Muscle layer of colon (tissue), 2 donors: ENCODE measurements at regions not wholly inside any gene's neighbourhood (a gene's known extent, or its start where the extent isn't known, plus 50 kb on each side); places are given as distances from the start of the nearest gene placed in this dataset.

Source experiments
- H3K27ac ChIP-seq: one replicate; pipeline ENCODE4 v1.7.0; 2013; ENCODE audit warnings: low read depth, mild to moderate bottlenecking, low read length, moderate library complexity
- H3K27me3 ChIP-seq, 2 donors: one replicate each; pipeline ENCODE4 v1.7.0; 2013; ENCODE audit warnings: low read length in 2 of 2, mild to moderate bottlenecking in 2 of 2; ENCODE audit not compliant: insufficient read depth in 2 of 2, control insufficient read depth in 1 of 2
- H3K36me3 ChIP-seq: one replicate; pipeline ENCODE4 v1.7.0; 2013; ENCODE audit warnings: mild to moderate bottlenecking, low read length; ENCODE audit not compliant: insufficient read depth
- H3K4me1 ChIP-seq: one replicate; pipeline ENCODE4 v1.7.0; 2013; ENCODE audit warnings: mild to moderate bottlenecking, low read length; ENCODE audit not compliant: insufficient read depth
- H3K4me3 ChIP-seq, 2 donors: one replicate each; pipeline ENCODE4 v1.7.0; 2013; ENCODE audit warnings: low read length in 2 of 2, low read depth in 1 of 2, mild to moderate bottlenecking in 1 of 2, moderate library complexity in 1 of 2
- H3K9ac ChIP-seq: one replicate; pipeline ENCODE4 v1.7.0; 2013; ENCODE audit warnings: low read length
- H3K9me3 ChIP-seq: one replicate; pipeline ENCODE4 v1.7.0; 2013; ENCODE audit warnings: mild to moderate bottlenecking, low read length
- donor health status: abdominal sarcoma.
- donor health status: Adenocarcinoma of cecum.

DNA sequence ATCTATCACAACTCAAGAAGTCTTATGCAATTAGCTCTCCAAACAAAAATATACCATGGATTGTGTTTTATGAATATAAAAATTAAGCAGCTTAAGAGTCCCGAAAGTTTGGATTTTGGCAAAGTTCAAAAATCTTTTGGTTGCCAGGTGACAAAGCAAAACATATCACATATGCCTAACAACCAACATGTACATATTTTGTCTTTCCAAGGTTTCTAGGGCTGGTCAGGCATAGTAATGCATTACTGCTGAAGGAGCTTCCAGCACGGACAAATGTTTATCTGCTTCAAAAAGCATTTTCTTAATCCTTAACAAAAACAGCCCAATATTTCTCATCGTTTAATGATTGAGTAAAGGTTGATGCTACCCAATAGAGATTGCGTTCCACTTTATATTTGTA lies 1327.1 kb upstream of the ZEB2 start:
- H3K9me3 ChIP-seq, result no peaks in the 10 kb centered on the region
- no peaks in the 10 kb centered on the region for H3K36me3 ChIP-seq
- no peaks in the 10 kb centered on the region for H3K27me3 ChIP-seq
- no peak overlapping the region for H3K4me3 ChIP-seq
- H3K9ac ChIP-seq, result no peak overlapping the region
- H3K27ac ChIP-seq, result no peak overlapping the region
- H3K4me1 ChIP-seq, result no peaks in the 10 kb centered on the region

DNA sequence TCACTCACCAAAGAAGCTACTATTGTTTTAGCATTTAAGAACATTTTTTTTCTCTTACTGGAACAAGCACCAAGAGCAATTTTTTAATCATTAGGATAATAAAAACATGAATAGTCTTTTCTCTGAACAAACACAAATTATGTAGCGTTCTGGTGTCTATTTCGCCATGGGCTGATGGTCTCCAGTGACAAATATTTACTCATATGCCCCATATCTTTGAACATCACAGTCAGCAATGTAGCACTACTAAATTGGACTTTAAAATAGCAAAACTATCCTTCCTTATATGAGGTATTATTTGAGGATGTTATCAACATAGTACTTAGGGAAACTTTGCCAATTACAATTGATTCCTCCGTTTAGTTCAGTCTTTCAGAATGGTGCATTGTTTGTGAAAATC lies 1326.0 kb upstream of the ZEB2 start:
- no peaks in the 10 kb centered on the region for H3K9me3 ChIP-seq
- H3K36me3 ChIP-seq, result no peaks in the 10 kb centered on the region
- no peak overlapping the region for H3K4me3 ChIP-seq
- no peaks in the 10 kb centered on the region for H3K27me3 ChIP-seq
- no peak overlapping the region for H3K27ac ChIP-seq
- H3K4me1 ChIP-seq, result no peaks in the 10 kb centered on the region
- no peak overlapping the region for H3K9ac ChIP-seq

DNA sequence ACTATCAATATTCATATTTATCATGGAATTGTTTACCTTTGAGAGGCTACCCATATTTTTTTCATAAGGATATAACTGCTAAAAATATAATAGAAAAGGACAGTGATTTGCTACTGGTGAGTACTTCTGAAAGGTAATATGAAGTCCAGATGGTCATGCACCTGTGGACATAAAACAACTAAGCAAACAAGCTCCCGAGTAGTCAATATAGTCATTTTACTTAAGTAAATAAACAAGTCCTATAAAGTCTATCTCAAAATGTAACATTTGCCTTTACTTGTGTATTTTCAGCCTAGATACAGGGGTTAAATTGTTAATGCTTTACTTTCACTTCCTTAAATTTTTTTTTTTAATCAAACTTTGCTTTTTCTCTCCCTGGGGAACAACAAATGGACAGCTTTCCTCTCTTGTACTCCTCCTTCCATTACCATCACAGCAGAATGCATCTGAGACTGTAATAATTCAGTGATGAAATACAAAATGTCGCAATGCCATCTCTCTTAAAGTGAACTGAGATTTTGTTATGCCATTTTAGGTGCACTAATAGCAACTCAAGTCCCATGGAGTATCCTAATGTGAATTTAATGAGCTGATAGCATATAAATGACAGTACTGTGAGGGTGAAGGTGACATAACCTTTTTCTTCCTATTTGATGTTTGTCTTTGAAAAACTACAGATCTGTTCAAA lies 1325.4 kb upstream of the ZEB2 start:
- Histone ChIP-seq H3K36me3 (no peaks in the 10 kb centered on the region), H3K27me3 (no peaks in the 10 kb centered on the region), H3K4me3 (no peak overlapping the region), H3K27ac (no peak overlapping the region), H3K4me1 (no peaks in the 10 kb centered on the region), H3K9ac (no peak overlapping the region), H3K9me3 (no peaks in the 10 kb centered on the region)

DNA sequence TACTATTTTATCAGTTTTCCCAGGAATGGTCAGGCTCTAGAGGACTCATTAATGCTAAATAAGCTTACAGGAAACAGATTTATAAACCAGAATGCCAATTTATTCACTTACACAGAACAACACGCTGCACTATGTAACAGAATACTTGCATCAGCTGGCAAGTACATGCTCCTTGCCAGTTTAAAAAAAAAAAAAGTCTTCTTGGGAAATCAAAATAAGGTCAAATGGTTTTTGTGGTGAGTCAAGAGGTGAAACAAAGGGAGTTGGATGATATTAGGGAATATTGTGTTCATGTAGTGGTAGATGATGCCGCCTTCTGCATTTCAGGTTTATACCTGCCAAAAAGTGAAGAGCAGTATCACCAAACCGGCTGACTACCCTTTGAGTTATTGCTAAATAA lies 1322.1 kb upstream of the ZEB2 start:
- Histone ChIP-seq H3K9ac (no peak overlapping the region), H3K4me1 (no peaks in the 10 kb centered on the region), H3K9me3 (no peaks in the 10 kb centered on the region), H3K27me3 (no peaks in the 10 kb centered on the region), H3K36me3 (no peaks in the 10 kb centered on the region), H3K4me3 (no peak overlapping the region), H3K27ac (no peak overlapping the region)

DNA sequence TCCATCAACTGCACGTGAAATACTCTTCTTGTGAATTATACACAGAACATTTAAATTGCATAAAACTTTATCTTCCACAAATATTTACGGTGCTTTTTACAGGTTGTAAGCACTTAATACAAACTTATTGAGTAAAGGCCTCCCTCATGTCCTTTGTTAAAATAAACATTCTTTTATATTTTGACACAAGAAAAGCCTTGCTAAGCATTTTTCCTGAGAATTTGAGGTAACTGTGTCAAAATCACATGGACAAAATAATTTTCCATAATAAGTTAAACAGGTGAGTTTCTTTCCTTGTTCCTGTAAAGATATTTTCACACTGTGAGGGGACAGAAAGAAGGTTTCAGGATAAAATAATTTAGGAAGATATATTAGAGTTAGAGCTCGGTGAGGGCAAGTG lies 1317.1 kb upstream of the ZEB2 start:
- Histone ChIP-seq H3K36me3 (no peaks in the 10 kb centered on the region), H3K9me3 (no peaks in the 10 kb centered on the region), H3K9ac (no peak overlapping the region), H3K4me1 (no peaks in the 10 kb centered on the region), H3K27me3 (no peaks in the 10 kb centered on the region), H3K4me3 (no peak overlapping the region), H3K27ac (no peak overlapping the region)

DNA sequence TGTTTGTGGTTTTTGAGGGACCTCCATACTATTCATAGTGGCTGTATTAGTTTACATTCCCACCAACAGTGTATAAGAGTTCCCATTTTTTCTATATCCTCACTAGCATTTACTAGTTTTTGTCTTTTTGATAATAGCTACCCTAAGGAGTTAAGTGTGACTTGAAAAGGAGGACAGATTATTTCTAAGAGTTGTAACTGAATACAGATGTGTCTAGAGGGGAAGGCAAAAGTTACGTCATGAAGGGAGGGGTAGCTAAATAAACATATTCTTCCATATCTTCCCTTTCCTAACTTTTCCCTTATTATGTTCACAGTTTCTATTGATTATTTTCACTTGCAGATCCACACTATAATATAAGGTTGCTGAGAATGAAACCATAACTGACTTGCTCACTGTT lies 1315.7 kb upstream of the ZEB2 start:
- H3K4me3 ChIP-seq, result no peak overlapping the region
- no peaks in the 10 kb centered on the region for H3K27me3 ChIP-seq
- H3K9me3 ChIP-seq, result no peaks in the 10 kb centered on the region
- no peak overlapping the region for H3K27ac ChIP-seq
- H3K4me1 ChIP-seq, result no peaks in the 10 kb centered on the region
- H3K36me3 ChIP-seq, result no peaks in the 10 kb centered on the region
- no peak overlapping the region for H3K9ac ChIP-seq

DNA sequence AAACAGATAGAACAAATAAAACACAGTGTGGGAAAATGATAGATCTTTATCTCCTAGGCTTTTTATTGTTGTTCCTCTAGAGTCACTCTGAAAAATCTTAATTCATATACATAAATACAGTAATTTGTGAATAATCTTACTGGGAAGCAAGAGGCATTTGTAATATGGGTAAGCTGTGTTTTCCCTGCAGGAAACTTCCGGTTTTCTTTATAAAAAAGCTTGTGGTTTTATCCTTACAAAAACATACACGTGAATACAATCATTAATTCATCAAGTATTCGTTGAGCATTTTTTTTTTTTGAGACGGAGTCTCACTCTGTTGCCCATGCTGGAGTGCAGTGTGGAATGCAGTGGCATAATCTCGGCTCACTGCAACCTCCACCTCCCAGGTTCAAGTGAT lies 1312.8 kb upstream of the ZEB2 start:
- Histone ChIP-seq H3K4me1 (no peaks in the 10 kb centered on the region), H3K4me3 (no peak overlapping the region), H3K9me3 (no peaks in the 10 kb centered on the region), H3K27me3 (no peaks in the 10 kb centered on the region), H3K36me3 (no peaks in the 10 kb centered on the region), H3K27ac (no peak overlapping the region), H3K9ac (no peak overlapping the region)

DNA sequence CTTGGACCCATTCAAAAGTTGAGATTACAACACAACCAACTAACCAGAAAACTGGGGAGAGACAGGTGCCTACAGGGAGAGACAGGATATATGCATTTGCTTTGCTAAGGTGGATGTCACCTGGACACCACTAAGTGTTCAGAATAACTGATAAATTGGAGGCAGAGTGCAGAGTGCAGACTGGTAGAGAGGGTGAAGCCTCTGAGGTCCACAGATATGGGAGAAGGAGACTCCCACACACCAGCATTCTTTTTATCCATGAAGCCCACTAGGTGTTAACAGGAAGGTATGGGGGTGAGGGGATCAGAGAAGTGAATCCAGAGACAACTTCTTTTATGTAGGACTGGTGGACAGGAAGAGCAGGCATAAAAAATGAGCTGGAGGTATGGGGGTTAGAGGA lies 1310.0 kb upstream of the ZEB2 start:
- Histone ChIP-seq H3K4me1 (no peaks in the 10 kb centered on the region), H3K9me3 (no peaks in the 10 kb centered on the region), H3K27ac (no peak overlapping the region), H3K36me3 (no peaks in the 10 kb centered on the region), H3K4me3 (no peak overlapping the region), H3K9ac (no peak overlapping the region), H3K27me3 (no peaks in the 10 kb centered on the region)

DNA sequence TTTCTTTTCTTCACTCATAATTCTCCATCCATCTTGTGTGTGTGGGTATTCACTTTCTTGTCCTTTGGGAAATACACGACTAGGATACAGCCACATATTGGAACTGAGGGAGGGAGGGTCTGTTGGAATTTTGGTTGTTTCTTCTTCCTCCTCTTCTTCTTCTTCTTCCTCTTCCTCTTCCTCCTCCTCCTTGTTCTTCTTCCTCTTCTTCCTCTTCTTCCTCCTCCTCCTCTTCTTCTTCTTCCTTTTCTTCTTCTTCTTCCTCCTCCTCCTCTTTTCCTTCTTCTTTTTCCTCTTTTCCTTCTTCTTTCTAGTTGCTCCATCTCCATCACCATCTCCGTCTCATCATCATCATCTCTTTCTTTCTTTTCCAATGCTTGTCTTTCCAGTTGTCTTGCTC lies 1307.3 kb upstream of the ZEB2 start:
- no peak overlapping the region for H3K4me3 ChIP-seq
- no peaks in the 10 kb centered on the region for H3K4me1 ChIP-seq
- no peak overlapping the region for H3K27ac ChIP-seq
- H3K9me3 ChIP-seq, result no peaks in the 10 kb centered on the region
- H3K9ac ChIP-seq, result no peak overlapping the region
- H3K27me3 ChIP-seq, result no peaks in the 10 kb centered on the region
- H3K36me3 ChIP-seq, result no peaks in the 10 kb centered on the region

DNA sequence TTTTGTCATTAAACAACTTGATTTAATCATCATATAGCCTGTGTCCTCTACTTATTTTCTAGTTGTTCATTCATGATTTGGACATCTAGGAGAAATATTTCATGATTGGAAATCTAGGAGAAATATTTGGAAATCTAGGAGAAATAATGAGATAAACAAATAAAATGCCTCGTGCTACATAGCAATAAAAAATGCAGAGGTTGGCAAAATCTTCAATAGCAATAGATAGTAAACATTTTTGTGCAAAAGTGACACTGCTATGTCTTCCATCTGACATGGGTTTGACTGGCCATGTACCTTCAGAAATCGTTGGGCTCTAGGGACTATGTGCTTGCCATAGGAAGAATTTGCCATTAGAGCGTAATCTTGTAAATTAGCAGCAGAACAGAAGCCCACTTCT lies 1304.5 kb upstream of the ZEB2 start:
- Histone ChIP-seq H3K9ac (no peak overlapping the region), H3K36me3 (no peaks in the 10 kb centered on the region), H3K9me3 (no peaks in the 10 kb centered on the region), H3K27me3 (no peaks in the 10 kb centered on the region), H3K4me1 (no peaks in the 10 kb centered on the region), H3K4me3 (no peak overlapping the region), H3K27ac (no peak overlapping the region)

DNA sequence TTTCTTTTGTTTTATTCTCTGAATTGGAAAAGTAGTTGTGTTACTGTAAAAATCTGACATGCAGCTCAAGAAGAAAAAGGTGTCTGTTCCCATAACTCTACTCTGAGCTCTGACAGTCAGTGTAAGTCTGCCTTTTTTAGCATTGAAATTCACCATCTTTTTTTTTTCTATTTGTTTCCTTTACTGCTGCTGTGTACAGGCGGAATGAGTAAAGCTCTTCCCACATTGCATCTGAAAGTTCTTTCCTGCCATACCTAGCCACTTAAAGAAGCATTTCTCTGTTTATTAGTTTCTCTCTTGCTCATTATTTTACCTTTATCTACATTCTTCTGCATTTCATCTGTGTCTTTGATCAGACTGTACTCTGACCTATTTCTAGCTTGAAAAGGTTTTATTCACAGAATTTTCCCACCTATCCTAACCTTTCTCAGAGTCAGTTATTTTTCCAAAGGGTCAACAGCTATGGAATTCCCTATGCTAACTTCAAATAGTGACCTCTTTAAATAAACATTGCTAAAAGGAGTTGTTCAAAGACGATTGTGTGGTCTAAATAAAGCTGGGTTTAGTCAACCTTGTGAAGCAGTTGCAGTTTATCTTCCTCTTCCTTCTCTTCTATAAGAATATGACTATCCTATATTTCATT lies 1303.1 kb upstream of the ZEB2 start:
- no peak overlapping the region for H3K4me3 ChIP-seq
- no peaks in the 10 kb centered on the region for H3K36me3 ChIP-seq
- no peak overlapping the region for H3K27ac ChIP-seq
- H3K9ac ChIP-seq, result no peak overlapping the region
- H3K4me1 ChIP-seq, result no peaks in the 10 kb centered on the region
- no peaks in the 10 kb centered on the region for H3K9me3 ChIP-seq
- H3K27me3 ChIP-seq, result no peaks in the 10 kb centered on the region

DNA sequence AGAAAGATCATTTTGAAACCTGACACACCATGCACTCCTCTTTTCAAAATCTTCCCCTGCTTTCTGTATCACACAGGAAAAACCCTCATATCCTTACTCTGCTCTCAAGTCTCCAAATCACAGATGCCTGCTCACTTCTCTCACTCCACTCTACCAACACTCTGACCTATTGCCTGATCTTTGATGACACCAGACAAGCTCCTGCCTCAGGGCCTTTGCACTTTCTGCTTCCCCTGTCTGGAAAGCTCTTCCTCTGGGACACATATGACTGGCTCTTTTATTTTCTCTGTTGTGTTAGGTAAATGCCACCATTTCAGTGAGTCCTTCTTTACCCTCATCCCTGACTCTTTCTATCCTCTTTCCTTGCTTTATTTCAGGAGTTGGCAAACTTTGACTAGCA lies 1300.7 kb upstream of the ZEB2 start:
- Histone ChIP-seq H3K36me3 (no peaks in the 10 kb centered on the region), H3K4me1 (no peaks in the 10 kb centered on the region), H3K4me3 (no peak overlapping the region), H3K27me3 (no peaks in the 10 kb centered on the region), H3K27ac (no peak overlapping the region), H3K9ac (no peak overlapping the region), H3K9me3 (no peaks in the 10 kb centered on the region)
